ENCODE measurements at regions not wholly inside any gene's neighbourhood (a gene's known extent, or its start where the extent isn't known, plus 50 kb on each side); places are given as distances from the start of the nearest gene placed in this dataset.

- DNase-seq (ENCODE audit: low read depth, low spot score), result no peak
- no peak overlapping the region for H3K4me3 ChIP-seq (ENCODE audit: low read depth, low read length)
- in situ Hi-C loops (cut with HindIII; ENCODE audit: low sequenced_read_pairs), result no loop called here
- no peak for TF ChIP-seq CTCF (IDR thresholded peaks at IDR 0.05; ENCODE audit: low read depth, low read length)
These were observed 310.1 kb upstream of the DIO3 start for GRCh38 chr14:101250948-101251811.

GRCh38 chr14:101251812-101252442, 309.4 kb upstream of the DIO3 start:
- H3K4me3 ChIP-seq (ENCODE audit: low read depth, low read length), result no peak overlapping the region
- TF ChIP-seq CTCF (IDR thresholded peaks at IDR 0.05; ENCODE audit: low read depth, low read length), result no peak
- DNase-seq (ENCODE audit: low read depth, low spot score), result no peak
- in situ Hi-C loops (cut with HindIII; ENCODE audit: low sequenced_read_pairs), result no loop called here

GRCh38 chr14:101252443-101253214, 308.7 kb upstream of the DIO3 start:
- H3K4me3 ChIP-seq (ENCODE audit: low read depth, low read length), result no peak overlapping the region
- in situ Hi-C loops (cut with HindIII; ENCODE audit: low sequenced_read_pairs), result no loop called here
- DNase-seq (ENCODE audit: low read depth, low spot score), result no peak
- no peak for TF ChIP-seq CTCF (IDR thresholded peaks at IDR 0.05; ENCODE audit: low read depth, low read length)

GRCh38 chr14:101253948-101254347, 307.3 kb upstream of the DIO3 start:
- no peak for DNase-seq (ENCODE audit: low read depth, low spot score)
- in situ Hi-C loops (cut with HindIII; ENCODE audit: low sequenced_read_pairs), result no loop called here
- TF ChIP-seq CTCF (IDR thresholded peaks at IDR 0.05; ENCODE audit: low read depth, low read length), result no peak
- no peak overlapping the region for H3K4me3 ChIP-seq (ENCODE audit: low read depth, low read length)

GRCh38 chr14:101254805-101255764, 306.2 kb upstream of the DIO3 start:
- no peak overlapping the region for H3K4me3 ChIP-seq (ENCODE audit: low read depth, low read length)
- TF ChIP-seq CTCF (IDR thresholded peaks at IDR 0.05; ENCODE audit: low read depth, low read length), result no peak
- in situ Hi-C loops (cut with HindIII; ENCODE audit: low sequenced_read_pairs), result no loop called here
- DNase-seq (ENCODE audit: low read depth, low spot score), result no peak

GRCh38 chr14:101255765-101256125, 305.6 kb upstream of the DIO3 start:
- in situ Hi-C loops (cut with HindIII; ENCODE audit: low sequenced_read_pairs), result no loop called here

More at GRCh38 chr14:101255765-101256125, 305.6 kb upstream of the DIO3 start:
- no peak overlapping the region for H3K4me3 ChIP-seq (ENCODE audit: low read depth, low read length)
- DNase-seq (ENCODE audit: low read depth, low spot score), result no peak
- no peak for TF ChIP-seq CTCF (IDR thresholded peaks at IDR 0.05; ENCODE audit: low read depth, low read length)

All from astrocyte of the spinal cord (primary cell).